ENCODE measurements at regions not wholly inside any gene's neighbourhood (a gene's known extent, or its start where the extent isn't known, plus 50 kb on each side); places are given as distances from the start of the nearest gene placed in this dataset.

DNA sequence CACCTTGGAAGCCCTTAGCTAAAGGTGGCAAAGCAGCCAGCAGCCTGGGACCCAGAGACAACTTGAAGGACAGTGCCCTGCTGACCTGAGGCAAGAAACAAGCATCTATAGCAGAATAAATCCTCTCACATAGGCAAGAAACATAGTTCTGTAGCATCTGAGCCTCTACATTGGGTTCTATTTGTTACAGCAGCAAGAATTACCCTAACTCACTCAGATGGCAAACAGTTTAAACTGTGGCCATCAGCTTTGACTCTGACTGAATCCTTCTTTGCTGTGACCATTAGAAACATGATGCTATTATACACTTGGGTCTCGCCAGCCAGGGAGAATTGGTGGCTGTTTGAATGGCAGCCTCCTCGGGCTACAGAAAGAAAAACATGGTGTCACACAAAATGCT is 53.1 kb upstream of the CCL1 start:
- no peak for DNase-seq (ENCODE audit: low read depth)

- DNase-seq (ENCODE audit: low read depth), result no peak
Observed at GRCh38 chr17:34414339-34414738, 51.3 kb upstream of the CCL1 start.

GRCh38 chr17:34413443-34414119 is 50.5 kb upstream of the CCL1 start:
- DNase-seq (ENCODE audit: low read depth), result no peak

DNA sequence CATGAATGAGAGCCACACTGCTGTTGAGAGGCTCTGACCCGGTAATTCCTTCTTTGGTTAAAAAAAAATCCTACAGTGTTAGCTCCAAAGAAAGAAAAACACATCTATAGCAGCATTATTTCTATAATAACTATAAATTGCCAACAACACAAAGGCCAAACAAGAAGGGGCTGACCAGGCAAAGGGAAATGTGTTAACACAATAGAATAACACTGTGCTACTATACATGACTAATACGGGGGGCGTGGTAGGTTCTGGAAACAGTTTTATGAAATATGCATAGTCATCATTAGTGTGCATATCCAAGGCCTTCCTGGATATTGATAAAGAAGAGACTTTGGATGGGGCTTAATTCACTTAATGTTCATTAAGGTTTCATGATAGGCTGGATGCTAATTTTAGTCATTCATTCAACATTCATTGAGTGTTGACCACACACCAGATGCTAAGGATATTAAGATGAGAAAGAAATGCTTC is 50.0 kb upstream of the CCL1 start:
- DNase-seq (ENCODE audit: low read depth), result no peak

Measured in activated T-helper 9 cell treated with anti-CD3 and anti-CD28 coated beads, Interleukin-2, amount 50 U/mL, for 16 hours (primary cell).